ENCODE measurements at regions not wholly inside any gene's neighbourhood (a gene's known extent, or its start where the extent isn't known, plus 50 kb on each side); places are given as distances from the start of the nearest gene placed in this dataset.

DNA sequence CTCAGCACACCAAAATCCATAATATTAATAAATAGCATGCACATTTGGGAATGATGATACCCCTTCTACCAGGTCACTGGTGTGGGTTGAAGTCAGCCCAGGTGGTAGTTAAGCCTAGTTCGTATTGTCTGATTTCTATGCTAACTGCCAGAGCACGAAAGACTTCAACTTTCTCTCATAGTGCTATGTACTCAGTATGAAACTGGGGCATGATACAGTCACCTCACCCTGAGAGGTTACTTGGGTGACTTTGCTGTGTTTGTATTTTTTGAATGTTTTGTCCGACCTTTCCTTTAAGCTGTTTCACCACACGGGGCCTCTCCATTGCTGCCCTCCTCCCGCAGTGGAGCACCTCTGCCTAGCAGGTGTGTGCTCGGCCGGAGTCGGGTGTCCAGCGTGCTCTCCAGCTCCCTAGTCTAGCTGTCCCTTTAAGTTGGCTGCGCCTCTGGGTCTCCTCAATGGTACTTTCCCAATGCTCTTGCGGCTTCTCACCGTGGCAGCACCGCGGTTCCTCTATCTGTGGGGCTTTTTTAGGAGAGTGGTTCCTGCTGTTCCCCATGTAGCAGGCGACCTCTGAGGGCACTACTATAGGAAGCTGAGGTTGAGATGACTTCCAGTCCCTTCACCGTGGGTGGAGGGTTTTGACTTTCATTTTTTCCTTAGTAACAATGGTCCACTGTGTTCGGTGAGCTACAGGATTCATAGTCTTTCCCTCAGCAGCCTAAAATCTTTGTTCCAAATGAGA lies 524.0 kb upstream of the PFKP start:
- TF ChIP-seq, protein P1, sequence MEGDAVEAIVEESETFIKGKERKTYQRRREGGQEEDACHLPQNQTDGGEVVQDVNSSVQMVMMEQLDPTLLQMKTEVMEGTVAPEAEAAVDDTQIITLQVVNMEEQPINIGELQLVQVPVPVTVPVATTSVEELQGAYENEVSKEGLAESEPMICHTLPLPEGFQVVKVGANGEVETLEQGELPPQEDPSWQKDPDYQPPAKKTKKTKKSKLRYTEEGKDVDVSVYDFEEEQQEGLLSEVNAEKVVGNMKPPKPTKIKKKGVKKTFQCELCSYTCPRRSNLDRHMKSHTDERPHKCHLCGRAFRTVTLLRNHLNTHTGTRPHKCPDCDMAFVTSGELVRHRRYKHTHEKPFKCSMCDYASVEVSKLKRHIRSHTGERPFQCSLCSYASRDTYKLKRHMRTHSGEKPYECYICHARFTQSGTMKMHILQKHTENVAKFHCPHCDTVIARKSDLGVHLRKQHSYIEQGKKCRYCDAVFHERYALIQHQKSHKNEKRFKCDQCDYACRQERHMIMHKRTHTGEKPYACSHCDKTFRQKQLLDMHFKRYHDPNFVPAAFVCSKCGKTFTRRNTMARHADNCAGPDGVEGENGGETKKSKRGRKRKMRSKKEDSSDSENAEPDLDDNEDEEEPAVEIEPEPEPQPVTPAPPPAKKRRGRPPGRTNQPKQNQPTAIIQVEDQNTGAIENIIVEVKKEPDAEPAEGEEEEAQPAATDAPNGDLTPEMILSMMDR (IDR thresholded peaks at IDR 0.05), result no peak
- TF ChIP-seq EZH2 (IDR thresholded peaks at IDR 0.05; ENCODE audit: borderline replicate concordance, insufficient read depth, low read depth, low read length, poor library complexity, severe bottlenecking), result no peak

All from B cell (primary cell).